ENCODE measurements at regions not wholly inside any gene's neighbourhood (a gene's known extent, or its start where the extent isn't known, plus 50 kb on each side); places are given as distances from the start of the nearest gene placed in this dataset.

DNA sequence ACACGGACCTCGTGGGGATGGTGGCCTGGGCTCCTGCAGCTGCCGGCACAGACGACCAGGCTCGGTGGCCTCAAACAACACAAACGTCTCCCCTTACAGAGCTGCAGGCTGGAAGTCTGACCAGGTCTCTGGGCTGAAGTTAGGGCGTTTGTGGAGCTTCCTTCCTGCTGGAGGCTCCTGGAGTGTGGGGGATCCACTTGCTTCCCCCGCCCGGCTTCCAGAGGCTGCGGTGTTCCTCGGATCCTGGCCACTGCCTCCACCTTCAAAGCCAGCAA is 313.5 kb downstream of the CTTN start:
- H3K27me3 ChIP-seq (ENCODE audit: insufficient read depth) = no peaks in the 10 kb centered on the region
- Mint-ChIP-seq H3K4me1 (peaks cover 47% of the 10 kb centered on the region), H3K27ac (no peak overlapping the region)

More for the DNA sequence above, 313.5 kb downstream of the CTTN start:
- TF ChIP-seq, protein P1, sequence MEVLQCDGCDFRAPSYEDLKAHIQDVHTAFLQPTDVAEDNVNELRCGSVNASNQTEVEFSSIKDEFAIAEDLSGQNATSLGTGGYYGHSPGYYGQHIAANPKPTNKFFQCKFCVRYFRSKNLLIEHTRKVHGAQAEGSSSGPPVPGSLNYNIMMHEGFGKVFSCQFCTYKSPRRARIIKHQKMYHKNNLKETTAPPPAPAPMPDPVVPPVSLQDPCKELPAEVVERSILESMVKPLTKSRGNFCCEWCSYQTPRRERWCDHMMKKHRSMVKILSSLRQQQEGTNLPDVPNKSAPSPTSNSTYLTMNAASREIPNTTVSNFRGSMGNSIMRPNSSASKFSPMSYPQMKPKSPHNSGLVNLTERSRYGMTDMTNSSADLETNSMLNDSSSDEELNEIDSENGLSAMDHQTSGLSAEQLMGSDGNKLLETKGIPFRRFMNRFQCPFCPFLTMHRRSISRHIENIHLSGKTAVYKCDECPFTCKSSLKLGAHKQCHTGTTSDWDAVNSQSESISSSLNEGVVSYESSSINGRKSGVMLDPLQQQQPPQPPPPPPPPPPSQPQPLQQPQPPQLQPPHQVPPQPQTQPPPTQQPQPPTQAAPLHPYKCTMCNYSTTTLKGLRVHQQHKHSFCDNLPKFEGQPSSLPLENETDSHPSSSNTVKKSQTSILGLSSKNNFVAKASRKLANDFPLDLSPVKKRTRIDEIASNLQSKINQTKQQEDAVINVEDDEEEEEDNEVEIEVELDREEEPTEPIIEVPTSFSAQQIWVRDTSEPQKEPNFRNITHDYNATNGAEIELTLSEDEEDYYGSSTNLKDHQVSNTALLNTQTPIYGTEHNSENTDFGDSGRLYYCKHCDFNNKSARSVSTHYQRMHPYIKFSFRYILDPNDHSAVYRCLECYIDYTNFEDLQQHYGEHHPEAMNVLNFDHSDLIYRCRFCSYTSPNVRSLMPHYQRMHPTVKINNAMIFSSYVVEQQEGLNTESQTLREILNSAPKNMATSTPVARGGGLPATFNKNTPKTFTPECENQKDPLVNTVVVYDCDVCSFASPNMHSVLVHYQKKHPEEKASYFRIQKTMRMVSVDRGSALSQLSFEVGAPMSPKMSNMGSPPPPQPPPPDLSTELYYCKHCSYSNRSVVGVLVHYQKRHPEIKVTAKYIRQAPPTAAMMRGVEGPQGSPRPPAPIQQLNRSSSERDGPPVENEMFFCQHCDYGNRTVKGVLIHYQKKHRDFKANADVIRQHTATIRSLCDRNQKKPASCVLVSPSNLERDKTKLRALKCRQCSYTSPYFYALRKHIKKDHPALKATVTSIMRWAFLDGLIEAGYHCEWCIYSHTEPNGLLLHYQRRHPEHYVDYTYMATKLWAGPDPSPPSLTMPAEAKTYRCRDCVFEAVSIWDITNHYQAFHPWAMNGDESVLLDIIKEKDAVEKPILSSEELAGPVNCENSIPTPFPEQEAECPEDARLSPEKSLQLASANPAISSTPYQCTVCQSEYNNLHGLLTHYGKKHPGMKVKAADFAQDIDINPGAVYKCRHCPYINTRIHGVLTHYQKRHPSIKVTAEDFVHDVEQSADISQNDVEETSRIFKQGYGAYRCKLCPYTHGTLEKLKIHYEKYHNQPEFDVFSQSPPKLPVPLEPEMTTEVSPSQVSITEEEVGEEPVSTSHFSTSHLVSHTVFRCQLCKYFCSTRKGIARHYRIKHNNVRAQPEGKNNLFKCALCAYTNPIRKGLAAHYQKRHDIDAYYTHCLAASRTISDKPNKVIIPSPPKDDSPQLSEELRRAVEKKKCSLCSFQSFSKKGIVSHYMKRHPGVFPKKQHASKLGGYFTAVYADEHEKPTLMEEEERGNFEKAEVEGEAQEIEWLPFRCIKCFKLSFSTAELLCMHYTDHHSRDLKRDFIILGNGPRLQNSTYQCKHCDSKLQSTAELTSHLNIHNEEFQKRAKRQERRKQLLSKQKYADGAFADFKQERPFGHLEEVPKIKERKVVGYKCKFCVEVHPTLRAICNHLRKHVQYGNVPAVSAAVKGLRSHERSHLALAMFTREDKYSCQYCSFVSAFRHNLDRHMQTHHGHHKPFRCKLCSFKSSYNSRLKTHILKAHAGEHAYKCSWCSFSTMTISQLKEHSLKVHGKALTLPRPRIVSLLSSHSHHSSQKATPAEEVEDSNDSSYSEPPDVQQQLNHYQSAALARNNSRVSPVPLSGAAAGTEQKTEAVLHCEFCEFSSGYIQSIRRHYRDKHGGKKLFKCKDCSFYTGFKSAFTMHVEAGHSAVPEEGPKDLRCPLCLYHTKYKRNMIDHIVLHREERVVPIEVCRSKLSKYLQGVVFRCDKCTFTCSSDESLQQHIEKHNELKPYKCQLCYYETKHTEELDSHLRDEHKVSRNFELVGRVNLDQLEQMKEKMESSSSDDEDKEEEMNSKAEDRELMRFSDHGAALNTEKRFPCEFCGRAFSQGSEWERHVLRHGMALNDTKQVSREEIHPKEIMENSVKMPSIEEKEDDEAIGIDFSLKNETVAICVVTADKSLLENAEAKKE (CRISPR knock-in tag; IDR thresholded peaks at IDR 0.05) = no peak
- TF ChIP-seq EZH2phosphoT487 (IDR thresholded peaks at IDR 0.05; ENCODE audit: unreplicated experiment) (no peak), POLR2AphosphoS5 (IDR thresholded peaks at IDR 0.05; ENCODE audit: low read depth) (no peak), ZNF114 (CRISPR knock-in tag; IDR thresholded peaks at IDR 0.05) (no peak)
- TF ChIP-seq, protein P2, sequence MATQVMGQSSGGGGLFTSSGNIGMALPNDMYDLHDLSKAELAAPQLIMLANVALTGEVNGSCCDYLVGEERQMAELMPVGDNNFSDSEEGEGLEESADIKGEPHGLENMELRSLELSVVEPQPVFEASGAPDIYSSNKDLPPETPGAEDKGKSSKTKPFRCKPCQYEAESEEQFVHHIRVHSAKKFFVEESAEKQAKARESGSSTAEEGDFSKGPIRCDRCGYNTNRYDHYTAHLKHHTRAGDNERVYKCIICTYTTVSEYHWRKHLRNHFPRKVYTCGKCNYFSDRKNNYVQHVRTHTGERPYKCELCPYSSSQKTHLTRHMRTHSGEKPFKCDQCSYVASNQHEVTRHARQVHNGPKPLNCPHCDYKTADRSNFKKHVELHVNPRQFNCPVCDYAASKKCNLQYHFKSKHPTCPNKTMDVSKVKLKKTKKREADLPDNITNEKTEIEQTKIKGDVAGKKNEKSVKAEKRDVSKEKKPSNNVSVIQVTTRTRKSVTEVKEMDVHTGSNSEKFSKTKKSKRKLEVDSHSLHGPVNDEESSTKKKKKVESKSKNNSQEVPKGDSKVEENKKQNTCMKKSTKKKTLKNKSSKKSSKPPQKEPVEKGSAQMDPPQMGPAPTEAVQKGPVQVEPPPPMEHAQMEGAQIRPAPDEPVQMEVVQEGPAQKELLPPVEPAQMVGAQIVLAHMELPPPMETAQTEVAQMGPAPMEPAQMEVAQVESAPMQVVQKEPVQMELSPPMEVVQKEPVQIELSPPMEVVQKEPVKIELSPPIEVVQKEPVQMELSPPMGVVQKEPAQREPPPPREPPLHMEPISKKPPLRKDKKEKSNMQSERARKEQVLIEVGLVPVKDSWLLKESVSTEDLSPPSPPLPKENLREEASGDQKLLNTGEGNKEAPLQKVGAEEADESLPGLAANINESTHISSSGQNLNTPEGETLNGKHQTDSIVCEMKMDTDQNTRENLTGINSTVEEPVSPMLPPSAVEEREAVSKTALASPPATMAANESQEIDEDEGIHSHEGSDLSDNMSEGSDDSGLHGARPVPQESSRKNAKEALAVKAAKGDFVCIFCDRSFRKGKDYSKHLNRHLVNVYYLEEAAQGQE (IDR thresholded peaks at IDR 0.05; ENCODE audit: unreplicated experiment) = no peak
- TF ChIP-seq, protein P3, sequence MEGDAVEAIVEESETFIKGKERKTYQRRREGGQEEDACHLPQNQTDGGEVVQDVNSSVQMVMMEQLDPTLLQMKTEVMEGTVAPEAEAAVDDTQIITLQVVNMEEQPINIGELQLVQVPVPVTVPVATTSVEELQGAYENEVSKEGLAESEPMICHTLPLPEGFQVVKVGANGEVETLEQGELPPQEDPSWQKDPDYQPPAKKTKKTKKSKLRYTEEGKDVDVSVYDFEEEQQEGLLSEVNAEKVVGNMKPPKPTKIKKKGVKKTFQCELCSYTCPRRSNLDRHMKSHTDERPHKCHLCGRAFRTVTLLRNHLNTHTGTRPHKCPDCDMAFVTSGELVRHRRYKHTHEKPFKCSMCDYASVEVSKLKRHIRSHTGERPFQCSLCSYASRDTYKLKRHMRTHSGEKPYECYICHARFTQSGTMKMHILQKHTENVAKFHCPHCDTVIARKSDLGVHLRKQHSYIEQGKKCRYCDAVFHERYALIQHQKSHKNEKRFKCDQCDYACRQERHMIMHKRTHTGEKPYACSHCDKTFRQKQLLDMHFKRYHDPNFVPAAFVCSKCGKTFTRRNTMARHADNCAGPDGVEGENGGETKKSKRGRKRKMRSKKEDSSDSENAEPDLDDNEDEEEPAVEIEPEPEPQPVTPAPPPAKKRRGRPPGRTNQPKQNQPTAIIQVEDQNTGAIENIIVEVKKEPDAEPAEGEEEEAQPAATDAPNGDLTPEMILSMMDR (conservative IDR thresholded peaks at IDR 0.05; ENCODE audit: low read depth in 2 of 2) = no peak
- Mint-ChIP-seq H3K27me3 (ENCODE audit: insufficient read depth, low read depth, poor library complexity) (peaks cover 8% of the 10 kb centered on the region), H3K4me3 (no peak overlapping the region), H3K36me3 (ENCODE audit: low read depth) (no peaks in the 10 kb centered on the region; the same call in 2 of the 3 replicates), H3K9me3 (no peaks in the 10 kb centered on the region; the same call in 2 of the 3 replicates)
- DNase-seq (ENCODE audit: low spot score) (no peak), ATAC-seq (no peak)
- Histone ChIP-seq H3K4me3 (no peak overlapping the region), H3K9me2 (ENCODE audit: insufficient read depth) (no peaks in the 10 kb centered on the region), H4K20me1 (replicated peaks; ENCODE audit: insufficient read depth) (no peaks in the 10 kb centered on the region; the same call in 1 of the 2 replicates), H3K79me2 (replicated peaks; ENCODE audit: insufficient read depth) (no peaks in the 10 kb centered on the region), H3K4me1 (ENCODE audit: insufficient read depth) (no peaks in the 10 kb centered on the region), H3F3A (replicated peaks; ENCODE audit: low read depth) (no peaks in the 10 kb centered on the region), H3K4me2 (no peak overlapping the region), H3K36me3 (ENCODE audit: insufficient read depth) (no peaks in the 10 kb centered on the region), H2AFZ (no peak overlapping the region), H3K27ac (ENCODE audit: low read depth) (no peak overlapping the region)

Measured in GM23338 (cell line).